COR-L47 (cell line): ENCODE measurements at regions not wholly inside any gene's neighbourhood (a gene's known extent, or its start where the extent isn't known, plus 50 kb on each side); places are given as distances from the start of the nearest gene placed in this dataset.

Experiments used
- DNase-seq: peaks from one replicate; lab custom pipeline; 2025; lab: John Stamatoyannopoulos, UW

- no peak for DNase-seq
These were observed 400.3 kb upstream of the PRKCQ start for GRCh38 chr10:6980353-6980752.

GRCh38 chr10:6979371-6979770 is 399.3 kb upstream of the PRKCQ start:
- no peak for DNase-seq

- no peak for DNase-seq
These were observed 398.1 kb upstream of the PRKCQ start for GRCh38 chr10:6978187-6978627.

- DNase-seq, result no peak
These were observed 397.5 kb upstream of the PRKCQ start for GRCh38 chr10:6977398-6978186.

GRCh38 chr10:6973899-6974298 is 393.8 kb upstream of the PRKCQ start:
- no peak for DNase-seq

GRCh38 chr10:6972226-6972625 is 392.1 kb upstream of the PRKCQ start:
- no peak for DNase-seq

- DNase-seq, result no peak
These were observed 389.6 kb upstream of the PRKCQ start for GRCh38 chr10:6969659-6970058.

GRCh38 chr10:6964543-6964942 is 384.5 kb upstream of the PRKCQ start:
- no peak for DNase-seq

GRCh38 chr10:6962576-6962975 is 382.5 kb upstream of the PRKCQ start:
- DNase-seq, result no peak

GRCh38 chr10:6958711-6959110 is 378.6 kb upstream of the PRKCQ start:
- no peak for DNase-seq

GRCh38 chr10:6958254-6958653 is 378.2 kb upstream of the PRKCQ start:
- DNase-seq, result no peak

- DNase-seq, result no peak
These were observed 377.8 kb upstream of the PRKCQ start for GRCh38 chr10:6957851-6958250.

GRCh38 chr10:6956562-6956961 is 376.5 kb upstream of the PRKCQ start:
- DNase-seq, result no peak

- peak; percentile 29 for DNase-seq
These were observed 373.3 kb upstream of the PRKCQ start for GRCh38 chr10:6953271-6953801.

GRCh38 chr10:6951732-6952131 is 371.7 kb upstream of the PRKCQ start:
- DNase-seq, result peak; percentile 5

GRCh38 chr10:6950133-6950532 is 370.1 kb upstream of the PRKCQ start:
- DNase-seq, result no peak

- DNase-seq, result no peak
These were observed 364.4 kb upstream of the PRKCQ start for GRCh38 chr10:6944436-6944835.

- DNase-seq, result no peak
These were observed 358.3 kb upstream of the PRKCQ start for GRCh38 chr10:6938384-6938783.

- no peak for DNase-seq
These were observed 356.9 kb upstream of the PRKCQ start for GRCh38 chr10:6936931-6937330.

GRCh38 chr10:6929148-6929830 is 349.2 kb upstream of the PRKCQ start:
- DNase-seq, result no peak

- no peak for DNase-seq
These were observed 348.5 kb upstream of the PRKCQ start for GRCh38 chr10:6928586-6928985.

GRCh38 chr10:6926971-6927370 is 346.9 kb upstream of the PRKCQ start:
- no peak for DNase-seq

GRCh38 chr10:6925146-6925545 is 345.1 kb upstream of the PRKCQ start:
- DNase-seq, result no peak
